K562 (cell line): ENCODE measurements at regions not wholly inside any gene's neighbourhood (a gene's known extent, or its start where the extent isn't known, plus 50 kb on each side); places are given as distances from the start of the nearest gene placed in this dataset.

ENCODE experiments used
- ATAC-seq: fragments of 200-7000 bp; cut with Tn5 transposase; 3 replicates; pipeline ENCODE4 v1.9.1; 2020; ENCODE audit warnings: moderate library complexity
- BruUV-seq: library from RNA; stranded (reverse); fragments of 400-500 nt; replicated peaks from 2 replicates; lab custom pipeline; 2021; lab: Mats Ljungman, UMichigan
- CTCF ChIA-PET: fragments of 300-600 bp; formaldehyde crosslinking; extraction: SDS; loops from one replicate; lab custom pipeline; 2021; ENCODE audit warnings: low intra/inter-chr PET ratio; lab: Yijun Ruan, JAX
- POLR2A ChIA-PET: fragments of 300-600, 350-650 bp; sonication (Branson Sonifier 250); formaldehyde crosslinking; extraction: SDS; loops from one replicate; lab custom pipeline; 2021; ENCODE audit warnings: antibody characterized with exemption, inconsistent platforms; lab: Yijun Ruan, JAX
- DNase-seq, 4 experiments: peaks; one replicate each; pipeline versions ENCODE4 v3.0.0 to v3.0.0-alpha.2; 2011 to 2018; ENCODE audit warnings: low spot score in 3 of 4, mixed read lengths in 3 of 4; ENCODE audit errors: extremely low read depth in 1 of 4
- FAIRE-seq: peaks from 2 replicates; lab custom pipeline; 2011; peaks lifted over from hg19 to GRCh38; lab: Jason Lieb, UNC
- H2AFZ ChIP-seq: 2 replicates; pipeline ENCODE4 v1.6.0; 2011; ENCODE audit warnings: low read depth, low read length, control low read depth, inconsistent platforms
- H3K27ac ChIP-seq: fragments of 200-600 bp; 3 replicates; pipeline ENCODE4 v1.8.0; 2011; ENCODE audit warnings: low read depth, mild to moderate bottlenecking, control low read depth, inconsistent platforms, low read length, moderate library complexity, mixed read lengths; ENCODE audit errors: extremely low read depth
- H3K27me3 ChIP-seq, 2 experiments: fragments of 300-600 bp in 1 of 2; 2 replicates in 1 of 2; 3 replicates in 1 of 2; pipeline versions ENCODE4 v1.6.0 to v1.8.0; 2011; ENCODE audit warnings: inconsistent platforms in 2 of 2, low read length in 2 of 2, mild to moderate bottlenecking in 1 of 2, mixed read lengths in 1 of 2, moderate library complexity in 1 of 2; ENCODE audit not compliant: control insufficient read depth in 2 of 2, insufficient read depth in 2 of 2
- H3K36me3 ChIP-seq: fragments of 300-600 bp; 3 replicates; pipeline ENCODE4 v1.8.0; 2011; ENCODE audit warnings: mild to moderate bottlenecking, low read length, inconsistent platforms; ENCODE audit not compliant: control insufficient read depth, insufficient read depth
- H3K4me1 ChIP-seq, 2 experiments: fragments of 200-600 bp in 1 of 2; replicated peaks in 1 of 2; 2 replicates in 1 of 2; 3 replicates in 1 of 2; pipeline versions ENCODE4 v1.5.1 to v1.8.0; 2011; ENCODE audit warnings: inconsistent platforms in 2 of 2, low read length in 2 of 2, mild to moderate bottlenecking in 1 of 2, mixed read lengths in 1 of 2, moderate library complexity in 1 of 2; ENCODE audit not compliant: control insufficient read depth in 2 of 2, insufficient read depth in 2 of 2
- H3K4me2 ChIP-seq: 2 replicates; pipeline ENCODE4 v1.6.1; 2011; ENCODE audit warnings: low read length, control low read depth, inconsistent platforms, mixed read lengths; ENCODE audit not compliant: insufficient read depth
- H3K4me3 ChIP-seq: fragments of 200-600 bp; sonication (generic), shearing (Covaris generic); 2 replicates; pipeline ENCODE4 v1.5.1; 2016; ENCODE audit warnings: control low read depth, inconsistent platforms
- H3K79me2 ChIP-seq: fragments of 200-600 bp; 3 replicates; pipeline ENCODE4 v1.8.0; 2011; ENCODE audit warnings: low read length, inconsistent platforms; ENCODE audit not compliant: control insufficient read depth, insufficient read depth
- H3K9ac ChIP-seq, 2 experiments: 2 replicates each; pipeline versions ENCODE4 v1.6.0 to v1.6.1; 2011; ENCODE audit warnings: low read depth in 2 of 2, low read length in 2 of 2, control low read depth in 1 of 2, inconsistent platforms in 1 of 2, mild to moderate bottlenecking in 1 of 2, mixed read lengths in 1 of 2; ENCODE audit not compliant: insufficient read depth in 1 of 2
- H3K9me1 ChIP-seq: one replicate; pipeline ENCODE4 v1.6.0; 2011; ENCODE audit warnings: inconsistent platforms, mild to moderate bottlenecking, low read length, moderate library complexity; ENCODE audit not compliant: control insufficient read depth, insufficient read depth
- H3K9me3 ChIP-seq: replicated peaks from 2 replicates; pipeline ENCODE4 v1.5.1; 2011; ENCODE audit warnings: low read depth, low read length, inconsistent platforms; ENCODE audit not compliant: control insufficient read depth, insufficient read depth
- H4K20me1 ChIP-seq: replicated peaks from 2 replicates; pipeline ENCODE4 v1.6.1; 2011; ENCODE audit warnings: low read length, inconsistent platforms, mixed read lengths; ENCODE audit not compliant: control insufficient read depth, insufficient read depth
- BCLAF1 ChIP-seq, 2 experiments: fragments of 450-650 bp in 1 of 2; IDR thresholded peaks; 2 replicates each; pipeline ENCODE4 v1.6.1; 2011 to 2017; ENCODE audit warnings: low read depth in 2 of 2, antibody characterized with exemption in 1 of 2, borderline replicate concordance in 1 of 2, low read length in 1 of 2, mild to moderate bottlenecking in 1 of 2, mixed read lengths in 1 of 2; ENCODE audit not compliant: control insufficient read depth in 1 of 2
- E2F5 ChIP-seq: sonication (generic); formaldehyde crosslinking; IDR thresholded peaks from 2 replicates; pipeline ENCODE4 v1.8.0; 2022; ENCODE audit warnings: mild to moderate bottlenecking, missing genetic modification reagents
- GATAD2A ChIP-seq: fragments of 450-650 bp; IDR thresholded peaks from 2 replicates; pipeline ENCODE4 v1.6.1; 2017
- KHSRP ChIP-seq: fragments of 450-650 bp; IDR thresholded peaks from 2 replicates; pipeline ENCODE4 v1.6.1; 2017
- MEF2A ChIP-seq: IDR thresholded peaks from 2 replicates; pipeline ENCODE4 v1.6.1; 2011; ENCODE audit warnings: low read depth, mild to moderate bottlenecking, low read length, moderate library complexity; ENCODE audit not compliant: control insufficient read depth
- PCBP1 ChIP-seq: fragments of 200-400 bp; formaldehyde crosslinking; IDR thresholded peaks from 2 replicates; pipeline ENCODE4 v1.6.1; 2018; ENCODE audit warnings: mild to moderate bottlenecking, low read depth, low read length; ENCODE audit not compliant: poor library complexity, severe bottlenecking
- SAFB2 ChIP-seq: fragments of 200-400 bp; formaldehyde crosslinking; IDR thresholded peaks from 2 replicates; pipeline ENCODE4 v1.6.1; 2018; ENCODE audit warnings: borderline replicate concordance, low read length, low read depth, moderate library complexity; ENCODE audit not compliant: severe bottlenecking
- SETDB1 ChIP-seq: IDR thresholded peaks from one replicate; pipeline ENCODE4 v1.6.1; 2012; ENCODE audit warnings: low read length, control low read depth, inconsistent platforms
- ZBTB33 ChIP-seq: sonication (generic); formaldehyde crosslinking; IDR thresholded peaks from 2 replicates; pipeline ENCODE4 v1.8.1; 2023; ENCODE audit warnings: mild to moderate bottlenecking, missing genetic modification reagents
- ZKSCAN1 ChIP-seq: fragments of 150-350 bp; IDR thresholded peaks from 2 replicates; pipeline ENCODE4 v1.6.1; 2016; ENCODE audit warnings: low read depth, low read length
- ZNF165 ChIP-seq: fragments of 250-450 bp; sonication (Bioruptor Pico); IDR thresholded peaks from 2 replicates; pipeline ENCODE4 v1.4.0; 2020; ENCODE audit warnings: borderline replicate concordance
- WGBS: fragments of 100-300 bp; shearing (Covaris generic); methylation state at CpG from one replicate; pipeline ENCODE4 v1.1.6; 2016; ENCODE audit warnings: low coverage, mixed read lengths; ENCODE audit not compliant: insufficient coverage; ENCODE audit errors: missing lambda C conversion rate; 5-methylcytosine and 5-hydroxymethylcytosine counted together
- in situ Hi-C: fragments of 300-500 bp; cut with MboI; formaldehyde crosslinking; loops from 4 replicates; pipeline ENCODE4 v1.15.0; 2018; ENCODE audit warnings: inconsistent platforms, mixed read lengths
- intact Hi-C: fragments of 100-400 bp; cut with micrococcal nuclease; formaldehyde crosslinking; loops from 2 replicates; pipeline ENCODE4 v1.14.2; 2022

- peaks cover 2% of the 10 kb centered on the region; the same call in 1 of the 2 replicates for H3K9me3 ChIP-seq
- no peak overlapping the region for H3K4me2 ChIP-seq
- in situ Hi-C loops (no loop called here), intact Hi-C loops (no loop called here)
- no peak for ATAC-seq
- H3K4me3 ChIP-seq: no peak overlapping the region
- H3K27me3 ChIP-seq: no peaks in the 10 kb centered on the region
- no peaks in the 10 kb centered on the region for H4K20me1 ChIP-seq
- POLR2A ChIA-PET: no interaction called here
- TF ChIP-seq SAFB2 (no peak), SETDB1 (no peak), ZBTB33 (no peak), MEF2A (no peak), ZKSCAN1 (no peak), BCLAF1 (IDR thresholded peaks at IDR 0.05; ENCODE audit: borderline replicate concordance in 1 of 2, control insufficient read depth in 1 of 2, low read depth in 2 of 2, low read length in 1 of 2) (no peak), PCBP1 (no peak), KHSRP (no peak), GATAD2A (no peak), ZNF165 (CRISPR knock-in tag) (no peak), E2F5 (CRISPR knock-in tag) (no peak)
- CTCF ChIA-PET: no interaction called here
- no peaks in the 10 kb centered on the region for H3K79me2 ChIP-seq
- no peak overlapping the region for H2AFZ ChIP-seq
- BruUV-seq: no TSS peak
- 1% methylated on average over 8 of the region's 8 CpGs for WGBS
- FAIRE-seq: no peak
- DNase-seq: no peak
- H3K9ac ChIP-seq: no peak overlapping the region
- no peaks in the 10 kb centered on the region for H3K4me1 ChIP-seq
- no peaks in the 10 kb centered on the region for H3K9me1 ChIP-seq
- no peaks in the 10 kb centered on the region for H3K36me3 ChIP-seq
- no peak overlapping the region for H3K27ac ChIP-seq
Observed at GRCh38 chr5:92552206-92553160, 1028.5 kb downstream of the NR2F1-AS1 start.
